ACHN (cell line): ENCODE measurements at regions not wholly inside any gene's neighbourhood (a gene's known extent, or its start where the extent isn't known, plus 50 kb on each side); places are given as distances from the start of the nearest gene placed in this dataset.

Experiments
- DNase-seq: peaks from one replicate; pipeline ENCODE4 v3.0.0-alpha.2; 2015
- in situ Hi-C: cut with HindIII; loops from 2 replicates; pipeline ENCODE4 v1.10.0; 2017; ENCODE audit warnings: low sequenced_read_pairs, low pct_ligation_motif_present, low pct_unique_long_range_greater_than_20kb

GRCh38 chr2:19757586-19757985 is 144.2 kb downstream of the TTC32 start:
- DNase-seq: no peak

DNA sequence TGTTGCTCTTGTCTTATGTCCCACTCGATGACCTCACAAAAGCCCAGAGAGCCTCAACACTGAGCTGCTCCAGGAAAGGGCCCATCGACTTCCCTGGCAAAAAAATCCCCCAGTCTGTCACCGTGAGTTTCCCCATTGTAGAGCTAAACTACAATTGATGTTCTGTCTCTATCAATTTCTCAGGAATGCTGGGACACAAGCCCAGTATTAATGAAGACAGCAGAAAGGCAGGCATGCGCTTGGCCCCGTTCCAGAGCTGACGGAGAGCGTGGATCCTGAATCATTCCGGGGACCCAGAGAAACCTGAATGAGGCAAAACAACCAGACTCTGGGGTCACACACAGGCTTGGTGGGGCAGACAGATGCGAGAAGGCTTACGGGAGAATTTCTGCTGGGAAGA is 146.9 kb downstream of the TTC32 start:
- DNase-seq: no peak
- in situ Hi-C loops: no loop called here

More at GRCh38 chr2:19757586-19757985, 144.2 kb downstream of the TTC32 start:
- in situ Hi-C loops: no loop called here

- no peak for DNase-seq
- in situ Hi-C loops: no loop called here
Measured at GRCh38 chr2:19753818-19754217, 148.0 kb downstream of the TTC32 start.

- in situ Hi-C loops: no loop called here
- DNase-seq: no peak
Measured at GRCh38 chr2:19753314-19753713, 148.5 kb downstream of the TTC32 start.

DNA sequence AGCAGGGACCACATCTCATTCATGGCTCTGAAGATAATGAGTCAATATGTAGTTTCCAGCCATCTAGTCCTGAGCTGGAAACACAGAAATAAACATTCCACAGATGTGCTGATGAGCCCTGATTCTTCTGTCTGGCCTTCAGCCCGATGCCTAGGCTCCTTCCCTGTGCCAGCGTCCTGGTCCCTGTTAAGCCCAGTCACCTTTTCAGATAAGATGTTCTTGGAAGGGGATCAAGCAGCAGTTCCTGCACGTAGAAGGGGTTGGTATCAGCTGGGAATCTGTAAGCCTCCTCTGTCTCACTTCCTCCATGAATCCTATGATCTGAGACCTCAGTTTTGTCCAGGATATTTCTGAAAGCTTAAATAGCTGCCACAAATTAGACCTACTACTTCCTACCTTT is 149.3 kb downstream of the TTC32 start:
- in situ Hi-C loops: no loop called here
- no peak for DNase-seq

DNA sequence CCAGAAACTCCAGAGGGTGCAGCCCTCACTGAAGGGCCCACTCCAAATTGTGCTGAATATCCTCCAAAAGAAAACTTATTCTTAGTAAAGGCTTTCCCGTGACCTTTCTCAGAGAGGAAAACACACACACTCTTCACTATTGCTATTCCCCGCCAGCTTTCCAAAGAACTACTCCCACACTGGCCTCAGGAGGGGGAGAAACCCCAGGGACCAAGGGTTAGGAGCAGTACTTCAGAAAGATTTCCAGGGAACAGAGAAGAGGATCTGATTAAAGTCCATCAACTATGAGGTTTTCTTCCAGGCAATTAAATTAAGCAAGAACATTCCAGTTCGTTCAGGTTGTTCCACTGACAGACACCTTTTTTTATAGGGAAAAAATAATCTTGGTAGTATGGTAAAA is 150.2 kb downstream of the TTC32 start:
- no peak for DNase-seq
- in situ Hi-C loops: no loop called here

DNA sequence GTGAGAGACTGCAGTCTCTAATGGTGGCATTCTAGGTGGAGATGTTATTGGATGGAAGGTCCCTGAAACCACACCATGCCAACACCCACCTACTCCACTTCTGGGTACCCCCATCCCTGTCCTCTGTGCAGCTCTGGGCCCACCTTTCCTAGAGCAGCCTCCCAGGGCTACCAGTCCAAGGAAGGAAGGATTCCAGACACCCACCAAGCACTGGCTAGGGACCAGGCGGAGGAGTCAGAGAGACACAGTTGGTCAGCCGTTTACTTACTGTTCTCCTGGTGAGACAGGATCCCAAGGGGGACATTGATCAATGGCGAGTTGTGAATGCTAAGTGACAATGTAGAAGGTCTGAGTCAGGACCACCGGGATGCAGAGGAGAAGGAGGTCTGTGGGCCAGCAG is 151.6 kb downstream of the TTC32 start:
- no peak for DNase-seq
- in situ Hi-C loops: no loop called here

GRCh38 chr2:19749507-19749836 is 152.3 kb downstream of the TTC32 start:
- in situ Hi-C loops: no loop called here
- no peak for DNase-seq

GRCh38 chr2:19748711-19749506 is 152.9 kb downstream of the TTC32 start:
- in situ Hi-C loops: no loop called here
- no peak for DNase-seq

DNA sequence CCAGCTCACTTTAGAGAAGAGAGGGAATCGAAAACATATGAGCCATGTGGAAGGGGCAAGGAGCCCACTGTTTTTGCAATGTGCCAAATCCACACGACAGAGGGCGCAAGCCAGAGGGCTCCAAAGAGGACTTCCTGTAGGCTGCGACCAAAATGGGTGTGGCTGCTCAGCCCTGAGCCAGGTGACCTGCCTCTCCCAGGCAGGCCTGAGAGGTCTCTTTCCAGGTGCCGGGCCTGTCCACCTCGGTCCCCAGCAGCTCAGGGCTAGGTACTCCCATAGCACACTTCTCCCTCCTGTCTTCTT is 153.8 kb downstream of the TTC32 start:
- DNase-seq: no peak
- in situ Hi-C loops: no loop called here

DNA sequence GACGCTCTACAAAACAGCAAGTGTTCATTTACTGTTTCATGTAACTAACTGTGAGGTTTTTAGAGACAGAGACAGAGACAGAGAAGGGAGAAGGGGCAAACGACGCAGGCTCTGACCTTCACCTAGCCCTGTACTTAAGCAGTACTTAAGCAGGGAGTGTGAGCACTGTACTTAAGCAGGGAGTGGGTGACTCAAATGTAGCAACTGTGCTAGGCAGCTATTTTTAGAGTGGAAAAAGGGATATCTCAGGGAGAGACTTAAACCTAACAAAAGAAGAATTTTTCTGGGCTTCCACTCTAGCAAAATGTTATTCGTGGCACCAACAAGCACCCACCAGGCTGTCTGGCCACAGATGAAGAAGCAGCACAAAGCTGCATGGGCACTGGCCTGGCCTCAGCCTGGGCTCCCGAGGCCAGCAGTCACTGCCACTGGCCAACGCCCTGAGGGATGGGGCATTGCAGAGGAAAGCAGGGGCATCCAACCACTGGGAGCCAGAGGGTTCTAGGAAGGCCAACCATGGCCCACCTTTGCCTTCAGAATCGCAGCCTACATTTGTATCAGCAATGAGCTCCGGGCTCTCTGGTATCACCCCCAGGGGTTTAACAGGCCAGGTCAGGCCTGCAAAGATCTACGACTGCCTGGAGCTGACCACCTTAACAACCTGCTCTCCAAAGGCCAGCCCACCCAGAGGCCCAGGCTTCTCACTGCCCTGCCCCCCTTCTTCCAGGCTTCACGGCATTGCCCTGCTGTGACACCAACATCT is 154.3 kb downstream of the TTC32 start:
- no peak for DNase-seq
- in situ Hi-C loops: no loop called here

DNA sequence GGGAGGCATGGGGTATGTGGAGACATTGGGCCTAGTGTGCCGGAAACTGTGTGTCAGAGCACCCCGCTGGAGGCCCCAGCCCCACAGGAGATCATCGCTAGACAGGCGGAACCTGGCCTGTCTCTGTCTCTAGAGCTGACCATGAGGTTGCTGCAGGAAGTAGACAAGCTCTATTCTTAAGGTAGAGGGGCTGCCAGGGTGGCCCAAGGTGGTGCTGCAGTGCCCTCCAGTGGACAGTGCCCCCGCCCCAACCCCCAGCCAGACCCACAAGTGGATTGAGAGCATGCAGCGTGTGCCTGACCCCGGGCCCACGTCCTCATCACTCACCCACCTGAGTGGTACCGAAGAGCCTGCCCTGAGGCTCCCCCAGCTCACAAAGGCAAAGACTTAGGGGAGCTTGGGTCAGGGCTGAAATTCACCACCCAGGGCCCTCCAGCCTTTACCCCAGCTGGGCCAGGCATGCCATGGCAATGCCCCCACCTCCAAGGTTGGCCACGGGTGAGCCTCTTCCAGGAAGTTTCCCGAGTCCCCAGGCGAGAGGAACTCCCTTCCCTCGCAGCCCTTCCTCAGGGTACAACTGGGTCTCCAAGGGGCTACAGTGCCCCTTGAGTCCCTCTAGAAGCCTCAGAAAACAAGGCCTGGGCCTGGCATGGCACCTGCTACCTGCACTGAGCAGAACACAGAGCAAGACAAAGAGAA is 155.0 kb downstream of the TTC32 start:
- peak; percentile 40 for DNase-seq
- in situ Hi-C loops: no loop called here

DNA sequence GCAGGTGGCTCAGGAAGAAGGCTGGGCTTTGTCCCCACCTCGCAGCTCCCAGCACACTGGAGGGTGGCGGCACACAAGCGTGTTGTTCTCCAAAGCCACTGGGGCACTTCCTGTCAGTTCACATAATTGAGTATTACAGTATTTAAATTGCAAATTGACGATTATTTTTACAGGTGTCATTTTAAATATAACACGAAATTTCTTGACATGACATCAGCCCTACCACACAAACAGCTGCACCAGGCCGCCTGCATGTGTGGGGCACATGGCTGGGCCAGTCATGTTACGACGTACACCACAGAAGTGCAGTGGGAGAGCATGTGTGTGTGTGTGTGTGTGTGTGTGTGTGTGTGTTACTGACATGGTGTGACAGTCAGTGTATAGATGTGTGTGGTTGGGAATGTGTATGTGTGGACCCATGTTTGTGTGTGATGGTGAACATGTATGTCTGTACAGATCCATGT is 155.6 kb downstream of the TTC32 start:
- in situ Hi-C loops: no loop called here
- no peak for DNase-seq

DNA sequence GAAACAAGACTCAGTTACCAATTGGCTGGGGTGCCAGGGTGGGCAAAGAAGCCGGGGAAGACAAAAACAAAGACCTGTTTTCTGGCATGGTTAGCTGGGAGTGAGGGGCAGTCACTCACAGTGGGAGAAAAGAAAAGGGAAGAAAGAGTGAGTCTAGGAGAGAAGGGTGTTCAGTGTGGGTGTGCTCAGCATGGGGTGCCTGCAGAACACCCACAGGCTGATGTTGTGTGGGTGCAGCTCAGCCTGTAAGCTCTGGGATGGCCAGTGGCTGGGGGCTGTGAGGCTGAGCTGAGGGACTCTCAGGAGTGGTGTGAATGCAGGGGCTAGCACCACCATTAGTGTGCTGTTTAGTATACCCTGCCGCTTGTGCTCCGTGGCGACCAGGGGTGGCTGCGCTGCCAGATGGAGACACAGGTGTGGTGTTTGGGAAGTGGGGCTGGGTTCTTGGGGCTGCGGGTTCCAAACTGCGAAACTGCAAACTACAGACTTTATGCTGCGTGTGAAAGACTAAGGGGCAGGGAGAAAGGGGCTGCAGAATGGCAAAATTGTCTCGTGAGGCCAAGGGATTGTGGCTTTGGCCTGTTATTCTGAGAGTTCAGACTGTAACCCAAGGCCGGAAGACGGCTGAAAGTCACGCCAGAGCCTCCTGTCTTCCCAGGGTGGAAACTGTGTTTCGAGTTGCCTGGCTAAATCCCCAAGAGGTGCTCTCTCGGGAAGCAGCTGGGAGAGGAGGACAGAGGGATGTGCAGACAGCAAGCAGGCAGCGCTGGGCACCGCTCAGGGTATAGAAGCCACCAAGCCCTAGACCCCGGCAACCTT is 156.3 kb downstream of the TTC32 start:
- DNase-seq: no peak
- in situ Hi-C loops: no loop called here

- no peak for DNase-seq
- in situ Hi-C loops: no loop called here
Measured at GRCh38 chr2:19744456-19745199, 157.2 kb downstream of the TTC32 start.

DNA sequence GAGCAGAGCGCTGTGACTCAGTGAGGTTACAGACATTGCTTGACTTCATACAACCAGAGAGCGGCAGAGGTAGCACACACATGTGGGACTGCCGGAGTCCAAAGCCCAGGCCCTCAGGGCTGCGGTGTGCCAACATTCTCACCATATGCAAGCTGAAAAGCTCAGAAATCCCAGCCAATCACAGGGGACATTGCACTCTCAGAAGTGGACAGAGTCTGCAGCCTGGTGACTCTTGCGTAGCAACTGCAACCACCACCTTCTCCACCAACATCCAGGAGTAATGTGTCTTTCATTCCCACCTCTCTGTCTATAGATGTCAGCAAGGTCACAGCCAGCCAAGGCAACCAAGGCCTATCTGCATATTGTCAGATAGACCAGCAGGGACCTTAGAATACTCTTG is 158.1 kb downstream of the TTC32 start:
- DNase-seq: no peak
- in situ Hi-C loops: no loop called here

DNA sequence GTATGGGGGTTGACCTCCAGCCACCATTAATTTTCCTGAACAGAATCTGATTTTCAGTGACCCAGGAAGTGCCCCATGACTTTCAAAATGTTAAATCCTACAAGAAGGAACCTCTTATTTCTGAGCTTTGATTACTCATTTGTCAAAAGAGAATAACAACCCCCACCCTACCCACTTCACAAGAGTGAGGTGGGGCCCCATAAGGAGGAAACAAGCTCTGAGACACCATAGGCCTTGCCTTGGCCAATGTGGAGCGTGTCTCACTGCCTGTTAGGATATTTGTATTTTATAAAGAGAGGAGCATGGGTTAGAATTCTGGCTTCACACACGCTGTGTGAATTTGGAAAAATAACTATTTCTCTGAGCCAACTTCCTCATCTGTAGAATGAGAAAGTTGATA is 158.9 kb downstream of the TTC32 start:
- in situ Hi-C loops: no loop called here
- DNase-seq: no peak

GRCh38 chr2:19739256-19739655 is 162.5 kb downstream of the TTC32 start:
- DNase-seq: no peak
- in situ Hi-C loops: no loop called here
